Renal cortical epithelial cell (primary cell): ENCODE measurements at regions not wholly inside any gene's neighbourhood (a gene's known extent, or its start where the extent isn't known, plus 50 kb on each side); places are given as distances from the start of the nearest gene placed in this dataset.
"Not testable (repeated sequence)": the region's sequence is repeated elsewhere in the genome, so short reads cannot be mapped to it uniquely, and the experiment has no call there.

Source experiments
- DNase-seq: peaks from one replicate; pipeline ENCODE4 v3.0.0-alpha.2; 2011; ENCODE audit warnings: low read depth

DNA sequence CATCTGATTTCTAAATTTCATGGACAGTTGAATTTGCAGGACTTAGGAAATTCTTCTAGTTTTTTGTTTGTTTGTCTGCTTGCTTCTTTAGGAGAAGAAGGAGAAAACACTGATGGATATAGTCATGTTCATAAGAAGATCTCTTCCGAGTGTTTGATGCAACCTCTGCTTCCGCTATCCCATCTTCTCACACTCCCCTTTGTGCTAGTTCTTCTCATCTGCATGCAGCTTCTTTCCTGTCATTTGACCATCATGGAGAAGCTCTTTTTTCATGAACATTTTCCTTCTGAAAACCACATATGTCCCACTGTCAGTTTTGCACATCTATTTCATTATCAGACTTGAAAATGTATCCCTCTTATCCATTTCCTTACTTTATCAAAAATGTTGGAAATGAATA lies 346.9 kb upstream of the PRKCQ start:
- DNase-seq: no peak

GRCh38 chr10:6925146-6925545 lies 345.1 kb upstream of the PRKCQ start:
- DNase-seq: no peak

DNA sequence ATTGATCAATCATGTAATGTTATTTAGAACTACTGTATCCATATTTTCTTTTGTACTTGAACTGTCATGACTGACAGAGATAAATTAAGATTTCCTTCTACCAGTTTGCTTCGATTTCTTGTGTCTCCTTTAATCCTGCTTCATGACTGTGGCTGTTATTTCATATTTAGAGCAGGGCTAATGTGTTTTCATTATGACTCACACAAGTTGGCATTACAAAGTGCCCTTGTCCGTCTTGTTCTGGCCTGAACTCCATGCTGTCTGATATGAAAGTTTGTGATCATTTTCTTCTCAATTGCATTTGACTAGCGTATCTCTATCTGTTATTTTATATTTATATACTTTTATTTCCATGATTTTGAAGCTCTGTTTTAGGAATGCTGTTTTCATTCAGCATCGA lies 344.1 kb upstream of the PRKCQ start:
- peak; percentile 51 for DNase-seq

- DNase-seq: not testable (repeated sequence)
Measured at GRCh38 chr10:6921026-6921425, 340.9 kb upstream of the PRKCQ start.

GRCh38 chr10:6920072-6921019 lies 340.3 kb upstream of the PRKCQ start:
- DNase-seq: peak; percentile 39

DNA sequence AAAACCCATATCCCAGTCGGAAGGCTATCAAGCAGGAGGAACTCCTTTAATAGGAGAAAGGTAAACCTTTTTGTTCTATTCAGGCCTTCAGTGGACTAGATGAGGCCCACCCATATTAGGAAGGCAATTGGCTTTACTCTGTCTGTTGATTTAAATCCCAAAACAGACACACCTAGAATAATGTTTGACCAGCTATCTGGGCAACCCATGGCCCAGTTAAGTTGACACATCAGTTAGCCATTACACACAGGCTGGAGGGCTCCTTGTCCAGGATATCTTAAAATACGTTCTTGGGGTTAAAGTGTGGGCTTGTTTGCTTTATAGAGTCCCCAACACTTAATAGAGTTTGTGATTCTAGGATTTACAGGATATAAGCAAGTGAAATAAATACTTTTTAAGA lies 339.0 kb upstream of the PRKCQ start:
- no peak for DNase-seq

GRCh38 chr10:6918305-6918704 lies 338.2 kb upstream of the PRKCQ start:
- no peak for DNase-seq

- DNase-seq: no peak
Measured at GRCh38 chr10:6917125-6917524, 337.0 kb upstream of the PRKCQ start.

- no peak for DNase-seq
Measured at GRCh38 chr10:6916601-6917000, 336.5 kb upstream of the PRKCQ start.

DNA sequence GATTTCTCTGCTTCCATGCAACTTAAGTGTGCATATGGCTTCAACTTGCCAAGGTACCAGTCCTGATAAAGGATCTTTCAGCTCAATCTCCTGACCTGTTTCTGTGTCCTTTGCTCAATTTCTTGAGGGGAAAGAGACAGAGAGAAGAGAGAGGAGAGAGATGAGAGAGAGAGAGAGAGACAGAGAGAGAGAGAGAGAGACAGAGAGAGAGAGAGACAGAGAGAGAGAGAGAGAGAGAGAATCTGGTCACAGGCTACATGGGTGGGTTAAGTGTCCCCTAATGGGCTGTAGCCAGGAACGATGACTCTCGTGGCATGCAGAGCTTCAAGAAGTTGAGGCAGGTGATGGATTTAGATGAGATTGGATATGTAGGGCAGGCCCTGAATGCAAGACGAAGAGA lies 335.2 kb upstream of the PRKCQ start:
- DNase-seq: no peak

GRCh38 chr10:6912929-6913328 lies 332.9 kb upstream of the PRKCQ start:
- no peak for DNase-seq

GRCh38 chr10:6912424-6912823 lies 332.3 kb upstream of the PRKCQ start:
- DNase-seq: no peak

DNA sequence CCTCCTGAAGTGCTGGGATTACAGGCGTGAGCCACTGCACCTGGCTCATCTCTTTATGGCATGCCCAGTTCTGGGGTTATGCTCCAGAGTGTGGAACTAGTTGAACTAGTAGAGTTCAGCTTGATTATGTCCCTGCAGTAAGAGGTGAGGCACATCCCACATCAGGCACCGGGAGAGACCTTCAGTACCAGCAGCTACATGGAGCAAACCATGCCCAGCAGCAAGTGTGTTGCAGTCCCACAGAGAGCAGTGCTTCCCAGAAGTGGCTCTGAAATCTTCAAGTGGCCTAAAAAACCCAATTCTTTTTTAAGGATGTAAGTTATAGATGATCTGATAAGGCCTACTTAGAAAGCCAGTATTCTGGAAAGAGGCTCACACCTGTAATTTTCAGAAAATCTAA lies 331.9 kb upstream of the PRKCQ start:
- DNase-seq: no peak

DNA sequence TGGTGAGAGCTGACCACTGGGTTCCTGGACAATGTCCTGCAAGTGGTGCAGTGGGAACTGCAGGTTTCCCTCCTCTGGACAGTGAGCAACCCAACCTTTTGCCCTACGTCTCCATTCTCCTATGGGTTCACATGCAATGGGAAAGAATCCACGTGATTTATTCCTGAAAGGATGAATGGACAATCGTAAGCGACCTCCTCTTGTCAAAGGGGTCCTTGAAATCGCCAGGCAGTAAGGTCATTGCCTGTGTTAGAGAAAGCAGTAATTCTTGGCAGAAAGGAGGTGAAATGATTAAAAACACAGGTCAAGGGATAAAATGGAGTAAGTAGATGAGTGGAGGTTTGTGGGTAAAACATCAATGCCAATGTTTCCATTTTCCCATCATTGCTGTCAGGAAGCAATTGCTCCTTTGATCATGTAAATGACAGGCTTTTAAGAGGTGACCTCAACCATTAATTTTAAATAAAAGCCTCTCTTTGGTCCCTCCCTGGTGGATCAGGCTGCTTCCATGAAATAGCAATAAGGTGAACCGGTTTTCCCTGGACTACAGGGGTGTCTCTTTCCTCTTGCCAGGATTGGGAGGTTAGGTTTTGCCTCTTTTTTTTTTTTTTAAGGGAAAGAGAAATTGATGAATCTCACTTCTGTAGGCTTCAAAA lies 330.0 kb upstream of the PRKCQ start:
- no peak for DNase-seq

DNA sequence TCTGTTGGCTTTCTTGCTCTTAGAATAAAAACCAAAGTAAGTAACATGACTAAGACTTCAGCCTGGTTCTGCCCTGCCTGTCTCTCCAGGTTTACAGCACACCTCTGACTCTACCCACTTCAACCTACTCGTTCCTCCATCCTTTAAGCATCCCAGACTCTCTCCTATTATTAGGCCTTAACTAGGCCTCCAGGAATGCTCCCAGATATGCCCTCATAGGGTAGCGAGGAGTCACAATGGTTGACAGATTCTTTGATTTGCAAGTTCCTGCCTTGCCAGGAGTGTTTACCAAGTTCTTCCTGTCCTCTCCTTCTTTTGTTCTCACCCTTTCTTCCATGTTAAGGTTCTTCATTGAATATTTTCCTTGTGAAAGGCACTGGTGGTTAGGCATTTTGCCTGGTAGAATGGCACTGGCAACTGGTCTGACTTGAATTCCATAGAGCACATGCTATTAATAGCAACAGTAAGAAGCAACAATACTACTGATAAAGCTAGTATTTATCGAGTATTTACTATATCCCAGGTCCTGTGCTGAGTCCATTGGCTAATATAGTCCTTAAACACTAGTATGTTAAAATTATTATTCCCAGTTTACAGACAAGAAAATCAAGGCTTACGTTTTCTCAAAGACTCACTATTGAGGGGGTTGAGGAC lies 327.9 kb upstream of the PRKCQ start:
- no peak for DNase-seq

DNA sequence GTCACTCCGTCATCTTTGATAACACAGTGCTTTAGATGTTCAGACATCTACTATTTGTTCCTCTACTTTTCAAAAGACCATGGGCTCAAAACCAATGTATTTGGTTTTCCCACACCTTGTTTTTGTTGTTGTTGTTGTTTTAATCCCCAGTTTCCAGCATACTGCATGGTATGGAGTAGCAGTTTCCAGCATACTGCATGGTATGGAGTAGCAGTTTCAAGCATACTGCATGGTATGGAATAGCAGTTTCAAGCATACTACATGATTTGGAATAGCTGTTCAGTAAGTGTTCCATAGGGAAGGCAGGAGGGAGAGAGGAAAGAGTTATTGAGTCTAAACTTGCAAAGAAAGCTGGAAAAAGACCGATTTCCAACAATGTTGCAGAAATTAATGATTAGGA lies 314.3 kb upstream of the PRKCQ start:
- no peak for DNase-seq

GRCh38 chr10:6892864-6893263 lies 312.8 kb upstream of the PRKCQ start:
- DNase-seq: no peak

- DNase-seq: no peak
Measured at GRCh38 chr10:6891924-6892323, 311.8 kb upstream of the PRKCQ start.

DNA sequence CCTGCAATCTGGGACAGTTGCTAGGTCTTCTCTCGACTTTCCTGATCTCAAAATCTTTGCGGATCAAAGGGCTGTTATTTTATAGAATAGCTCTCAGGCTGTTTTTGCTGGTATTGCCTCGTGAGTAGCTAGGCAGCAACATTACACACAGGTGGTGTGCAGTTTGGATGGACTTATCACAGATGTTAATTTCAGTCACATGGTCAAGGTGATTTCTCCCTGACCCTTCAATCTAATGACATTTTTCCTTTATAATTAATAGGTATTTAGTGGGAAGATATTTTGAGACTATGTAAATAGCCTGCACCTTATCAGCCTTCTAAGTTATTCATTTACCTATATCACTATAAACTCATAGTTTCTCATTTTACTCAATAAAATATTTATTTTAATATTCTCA lies 309.6 kb upstream of the PRKCQ start:
- DNase-seq: no peak

GRCh38 chr10:6888434-6888833 lies 308.4 kb upstream of the PRKCQ start:
- no peak for DNase-seq

- no peak for DNase-seq
Measured at GRCh38 chr10:6885284-6885683, 305.2 kb upstream of the PRKCQ start.

GRCh38 chr10:6881987-6882386 lies 301.9 kb upstream of the PRKCQ start:
- DNase-seq: no peak
